Fibroblast of lung (primary cell): ENCODE measurements at regions not wholly inside any gene's neighbourhood (a gene's known extent, or its start where the extent isn't known, plus 50 kb on each side); places are given as distances from the start of the nearest gene placed in this dataset.

Source experiments
- DNase-seq, 2 donors: peaks; one replicate each; pipeline versions ENCODE4 v3.0.0 to v3.0.0-alpha.2; 2010; ENCODE audit warnings: low read depth in 2 of 2
- H2AFZ ChIP-seq: 2 replicates; pipeline ENCODE4 v1.5.1; 2012; ENCODE audit warnings: low read length, control low read depth, inconsistent platforms
- H3K27ac ChIP-seq: 2 replicates; pipeline ENCODE4 v1.5.1; 2011; ENCODE audit warnings: low read length, control low read depth; ENCODE audit not compliant: insufficient read depth
- H3K27me3 ChIP-seq: 2 replicates; pipeline ENCODE4 v1.5.1; 2011; ENCODE audit warnings: mild to moderate bottlenecking, low read length; ENCODE audit not compliant: control insufficient read depth, insufficient read depth
- H3K36me3 ChIP-seq: 2 replicates; pipeline ENCODE4 v1.5.1; 2011; ENCODE audit warnings: low read length; ENCODE audit not compliant: control insufficient read depth, insufficient read depth
- H3K4me1 ChIP-seq: 2 replicates; pipeline ENCODE4 v1.5.1; 2011; ENCODE audit warnings: low read length; ENCODE audit not compliant: control insufficient read depth, insufficient read depth; ENCODE audit errors: extremely low read depth
- H3K4me2 ChIP-seq: 2 replicates; pipeline ENCODE4 v1.5.1; 2011; ENCODE audit warnings: low read length, control low read depth; ENCODE audit not compliant: insufficient read depth; ENCODE audit errors: extremely low read depth
- H3K4me3 ChIP-seq, 4 experiments: fragments of 200-600 bp in 1 of 4; sonication (generic) in 1 of 4; replicated peaks in 1 of 4; 2 replicates each; pipeline ENCODE4 v1.5.1; 2011 to 2016; ENCODE audit warnings: low read length in 4 of 4, low read depth in 3 of 4, mild to moderate bottlenecking in 3 of 4, control low read depth in 2 of 4, inconsistent platforms in 1 of 4, mixed read lengths in 1 of 4; ENCODE audit not compliant: insufficient read depth in 1 of 4; ENCODE audit errors: control extremely low read depth in 1 of 4
- H3K79me2 ChIP-seq: 2 replicates; pipeline ENCODE4 v1.5.1; 2012; ENCODE audit warnings: mild to moderate bottlenecking, low read length, inconsistent platforms; ENCODE audit not compliant: control insufficient read depth, insufficient read depth
- H3K9ac ChIP-seq: 2 replicates; pipeline ENCODE4 v1.5.1; 2011; ENCODE audit warnings: mild to moderate bottlenecking, low read length, control low read depth; ENCODE audit not compliant: insufficient read depth
- H3K9me3 ChIP-seq: 2 replicates; pipeline ENCODE4 v1.5.1; 2012; ENCODE audit warnings: low read depth, low read length; ENCODE audit not compliant: control insufficient read depth, insufficient read depth
- H4K20me1 ChIP-seq: 2 replicates; pipeline ENCODE4 v1.5.1; 2011; ENCODE audit warnings: low read length; ENCODE audit not compliant: control insufficient read depth, insufficient read depth; ENCODE audit errors: extremely low read depth
- CTCF ChIP-seq, 2 donors: IDR thresholded peaks in 1 of 2; conservative IDR thresholded peaks in 1 of 2; 1 replicate in 1 of 2; 2 replicates in 1 of 2; pipeline ENCODE4 v1.5.1; 2011 to 2012; ENCODE audit warnings: low read length in 2 of 2, control low read depth in 1 of 2, inconsistent platforms in 1 of 2, low read depth in 1 of 2, mild to moderate bottlenecking in 1 of 2
- EZH2 ChIP-seq: IDR thresholded peaks from 2 replicates; pipeline ENCODE4 v1.5.1; 2012; ENCODE audit warnings: low read length, control low read depth, mild to moderate bottlenecking; ENCODE audit errors: missing control alignments

GRCh38 chr12:76194724-76195123 is 110.2 kb upstream of the NAP1L1 start:
- H3K36me3 ChIP-seq = no peaks in the 10 kb centered on the region
- no peaks in the 10 kb centered on the region for H3K79me2 ChIP-seq
- H3K27me3 ChIP-seq = no peaks in the 10 kb centered on the region
- H4K20me1 ChIP-seq = no peaks in the 10 kb centered on the region
- H3K27ac ChIP-seq = no peak overlapping the region
- no peak for TF ChIP-seq CTCF (conservative IDR thresholded peaks at IDR 0.05 in 1 of 2, IDR thresholded peaks at IDR 0.05 in 1 of 2; ENCODE audit: low read depth in 1 of 2, low read length in 2 of 2)
- no peak for TF ChIP-seq EZH2
- no peaks in the 10 kb centered on the region for H3K9me3 ChIP-seq
- no peak for DNase-seq
- H2AFZ ChIP-seq = no peak overlapping the region
- H3K9ac ChIP-seq = no peak overlapping the region
- H3K4me3 ChIP-seq = no peak overlapping the region
- no peaks in the 10 kb centered on the region for H3K4me1 ChIP-seq
- no peak overlapping the region for H3K4me2 ChIP-seq

GRCh38 chr12:76193961-76194360 is 109.5 kb upstream of the NAP1L1 start:
- Histone ChIP-seq H4K20me1 (no peaks in the 10 kb centered on the region), H3K4me3 (no peak overlapping the region), H3K4me2 (no peak overlapping the region), H2AFZ (no peak overlapping the region), H3K79me2 (no peaks in the 10 kb centered on the region), H3K9ac (no peak overlapping the region), H3K4me1 (no peaks in the 10 kb centered on the region), H3K27me3 (no peaks in the 10 kb centered on the region), H3K27ac (no peak overlapping the region), H3K36me3 (no peaks in the 10 kb centered on the region), H3K9me3 (no peaks in the 10 kb centered on the region)
- DNase-seq = no peak
- no peak for TF ChIP-seq EZH2
- TF ChIP-seq CTCF (conservative IDR thresholded peaks at IDR 0.05 in 1 of 2, IDR thresholded peaks at IDR 0.05 in 1 of 2; ENCODE audit: low read depth in 1 of 2, low read length in 2 of 2) = no peak

- no peaks in the 10 kb centered on the region for H3K79me2 ChIP-seq
- H3K4me2 ChIP-seq = no peak overlapping the region
- H3K4me1 ChIP-seq = no peaks in the 10 kb centered on the region
- H3K27ac ChIP-seq = no peak overlapping the region
- no peak for TF ChIP-seq CTCF (conservative IDR thresholded peaks at IDR 0.05 in 1 of 2, IDR thresholded peaks at IDR 0.05 in 1 of 2; ENCODE audit: low read depth in 1 of 2, low read length in 2 of 2)
- no peak for TF ChIP-seq EZH2
- no peak for DNase-seq
- no peaks in the 10 kb centered on the region for H3K9me3 ChIP-seq
- H4K20me1 ChIP-seq = no peaks in the 10 kb centered on the region
- no peaks in the 10 kb centered on the region for H3K36me3 ChIP-seq
- H2AFZ ChIP-seq = no peak overlapping the region
- H3K4me3 ChIP-seq = no peak overlapping the region
- H3K27me3 ChIP-seq = no peaks in the 10 kb centered on the region
- no peak overlapping the region for H3K9ac ChIP-seq
Observed at GRCh38 chr12:76192416-76192815, 107.9 kb upstream of the NAP1L1 start.
